Activated naive CD8-positive, alpha-beta T cell treated with anti-CD3 and anti-CD28 coated beads, Interleukin-2, amount 10 ng/mL, durations not matched to agents 7 days and 5 days (primary cell): ENCODE measurements at regions not wholly inside any gene's neighbourhood (a gene's known extent, or its start where the extent isn't known, plus 50 kb on each side); places are given as distances from the start of the nearest gene placed in this dataset.
"Not testable (repeated sequence)": the region's sequence is repeated elsewhere in the genome, so short reads cannot be mapped to it uniquely, and the experiment has no call there.

ENCODE experiments used
- ATAC-seq: fragments of 150-1000 bp; cut with Tn5 transposase; one replicate; pipeline ENCODE4 v1.10.0; 2021; ENCODE audit warnings: low read depth, moderate library complexity
- POLR2A ChIA-PET: fragments of 350-600 bp; sonication (Branson Sonifier 250); formaldehyde crosslinking; loops from one replicate; lab custom pipeline; 2021; ENCODE audit warnings: antibody characterized with exemption; lab: Charles Lee
- DNase-seq: peaks from one replicate; pipeline ENCODE4 v3.0.0; 2021
- H3K27ac Mint-ChIP-seq: one replicate; pipeline ENCODE4 v1.8.0; 2022; ENCODE audit warnings: mild to moderate bottlenecking, mixed read lengths
- H3K27me3 Mint-ChIP-seq: one replicate; pipeline ENCODE4 v1.8.0; 2022; ENCODE audit warnings: mild to moderate bottlenecking, moderate library complexity, mixed read lengths
- H3K36me3 Mint-ChIP-seq: one replicate; pipeline ENCODE4 v1.8.0; 2021; ENCODE audit warnings: mild to moderate bottlenecking, mixed read lengths
- H3K4me1 Mint-ChIP-seq: one replicate; pipeline ENCODE4 v1.8.0; 2021; ENCODE audit warnings: mixed read lengths
- H3K4me3 Mint-ChIP-seq: one replicate; pipeline ENCODE4 v1.8.0; 2022; ENCODE audit warnings: mild to moderate bottlenecking, moderate library complexity, mixed read lengths
- H3K9me3 Mint-ChIP-seq: one replicate; pipeline ENCODE4 v1.8.0; 2021; ENCODE audit warnings: mixed read lengths

GRCh38 chr2:228956701-228957474 is 314.2 kb downstream of the PID1 start:
- no peaks in the 10 kb centered on the region for H3K36me3 Mint-ChIP-seq
- no peak overlapping the region for H3K27ac Mint-ChIP-seq
- H3K4me3 Mint-ChIP-seq: no peak overlapping the region
- H3K4me1 Mint-ChIP-seq: no peaks in the 10 kb centered on the region
- no peak for DNase-seq
- POLR2A ChIA-PET: no interaction called here
- peaks cover 4% of the 10 kb centered on the region for H3K9me3 Mint-ChIP-seq
- ATAC-seq: no peak
- no peaks in the 10 kb centered on the region for H3K27me3 Mint-ChIP-seq

GRCh38 chr2:228949831-228950230 is 321.3 kb downstream of the PID1 start:
- Mint-ChIP-seq H3K4me3 (no peak overlapping the region), H3K27ac (no peak overlapping the region), H3K4me1 (no peaks in the 10 kb centered on the region), H3K9me3 (peaks cover 5% of the 10 kb centered on the region), H3K36me3 (no peaks in the 10 kb centered on the region), H3K27me3 (no peaks in the 10 kb centered on the region)
- DNase-seq: no peak
- ATAC-seq: no peak
- POLR2A ChIA-PET: no interaction called here

- no peak overlapping the region for H3K4me3 Mint-ChIP-seq
- no peak overlapping the region for H3K27ac Mint-ChIP-seq
- no peaks in the 10 kb centered on the region for H3K4me1 Mint-ChIP-seq
- H3K27me3 Mint-ChIP-seq: no peaks in the 10 kb centered on the region
- no peaks in the 10 kb centered on the region for H3K36me3 Mint-ChIP-seq
- peaks cover 7% of the 10 kb centered on the region for H3K9me3 Mint-ChIP-seq
- POLR2A ChIA-PET: no interaction called here
- ATAC-seq (no peak), DNase-seq (no peak)
Observed at GRCh38 chr2:228945710-228946109, 325.4 kb downstream of the PID1 start.

GRCh38 chr2:228942856-228943255 is 328.2 kb downstream of the PID1 start:
- POLR2A ChIA-PET: no interaction called here
- no peak overlapping the region for H3K4me3 Mint-ChIP-seq
- no peak for ATAC-seq
- no peaks in the 10 kb centered on the region for H3K4me1 Mint-ChIP-seq
- H3K27me3 Mint-ChIP-seq: no peaks in the 10 kb centered on the region
- H3K9me3 Mint-ChIP-seq: peaks cover 7% of the 10 kb centered on the region
- no peaks in the 10 kb centered on the region for H3K36me3 Mint-ChIP-seq
- no peak for DNase-seq
- no peak overlapping the region for H3K27ac Mint-ChIP-seq

- H3K4me1 Mint-ChIP-seq: no peaks in the 10 kb centered on the region
- POLR2A ChIA-PET: no interaction called here
- ATAC-seq: no peak
- no peaks in the 10 kb centered on the region for H3K36me3 Mint-ChIP-seq
- H3K27ac Mint-ChIP-seq: no peak overlapping the region
- no peak overlapping the region for H3K4me3 Mint-ChIP-seq
- no peaks in the 10 kb centered on the region for H3K27me3 Mint-ChIP-seq
- H3K9me3 Mint-ChIP-seq: peaks cover 16% of the 10 kb centered on the region
- DNase-seq: no peak
Observed at GRCh38 chr2:228938629-228939028, 332.5 kb downstream of the PID1 start.

GRCh38 chr2:228927028-228928010 is 343.8 kb downstream of the PID1 start:
- POLR2A ChIA-PET: no interaction called here
- Mint-ChIP-seq H3K36me3 (no peaks in the 10 kb centered on the region), H3K27me3 (no peaks in the 10 kb centered on the region), H3K4me3 (no peak overlapping the region), H3K9me3 (peaks cover 6% of the 10 kb centered on the region), H3K27ac (no peak overlapping the region), H3K4me1 (no peaks in the 10 kb centered on the region)
- DNase-seq: no peak
- no peak for ATAC-seq

- no peaks in the 10 kb centered on the region for H3K27me3 Mint-ChIP-seq
- no peaks in the 10 kb centered on the region for H3K36me3 Mint-ChIP-seq
- no peak overlapping the region for H3K4me3 Mint-ChIP-seq
- ATAC-seq (no peak), DNase-seq (no peak)
- H3K4me1 Mint-ChIP-seq: no peaks in the 10 kb centered on the region
- no peak overlapping the region for H3K27ac Mint-ChIP-seq
- no peaks in the 10 kb centered on the region for H3K9me3 Mint-ChIP-seq
- POLR2A ChIA-PET: no interaction called here
Observed at GRCh38 chr2:228919808-228920207, 351.3 kb downstream of the PID1 start.

- no peak for ATAC-seq
- Mint-ChIP-seq H3K27me3 (no peaks in the 10 kb centered on the region), H3K36me3 (no peaks in the 10 kb centered on the region), H3K4me1 (no peaks in the 10 kb centered on the region), H3K4me3 (no peak overlapping the region), H3K27ac (no peak overlapping the region), H3K9me3 (no peaks in the 10 kb centered on the region)
- no peak for DNase-seq
- POLR2A ChIA-PET: no interaction called here
Observed at GRCh38 chr2:228917220-228917619, 353.9 kb downstream of the PID1 start.

GRCh38 chr2:228916416-228917090 is 354.5 kb downstream of the PID1 start:
- ATAC-seq (no peak), DNase-seq (no peak)
- Mint-ChIP-seq H3K27ac (no peak overlapping the region), H3K27me3 (no peaks in the 10 kb centered on the region), H3K36me3 (no peaks in the 10 kb centered on the region), H3K4me3 (no peak overlapping the region), H3K9me3 (no peaks in the 10 kb centered on the region), H3K4me1 (no peaks in the 10 kb centered on the region)
- POLR2A ChIA-PET: no interaction called here

GRCh38 chr2:228913176-228913575 is 357.9 kb downstream of the PID1 start:
- H3K9me3 Mint-ChIP-seq: no peaks in the 10 kb centered on the region
- no peaks in the 10 kb centered on the region for H3K4me1 Mint-ChIP-seq
- H3K4me3 Mint-ChIP-seq: no peak overlapping the region
- DNase-seq (no peak), ATAC-seq (no peak)
- H3K27me3 Mint-ChIP-seq: no peaks in the 10 kb centered on the region
- H3K36me3 Mint-ChIP-seq: no peaks in the 10 kb centered on the region
- POLR2A ChIA-PET: no interaction called here
- no peak overlapping the region for H3K27ac Mint-ChIP-seq

- H3K4me1 Mint-ChIP-seq, ATAC-seq, DNase-seq, H3K27ac Mint-ChIP-seq, POLR2A ChIA-PET, H3K36me3 Mint-ChIP-seq, H3K27me3 Mint-ChIP-seq, H3K4me3 Mint-ChIP-seq, H3K9me3 Mint-ChIP-seq: not testable (repeated sequence)
Observed at GRCh38 chr2:228910872-228911271, 360.2 kb downstream of the PID1 start.

- POLR2A ChIA-PET: no interaction called here
- no peaks in the 10 kb centered on the region for H3K36me3 Mint-ChIP-seq
- ATAC-seq (no peak), DNase-seq (no peak)
- no peaks in the 10 kb centered on the region for H3K27me3 Mint-ChIP-seq
- H3K27ac Mint-ChIP-seq: no peak overlapping the region
- no peaks in the 10 kb centered on the region for H3K4me1 Mint-ChIP-seq
- no peak overlapping the region for H3K4me3 Mint-ChIP-seq
- peaks cover 2% of the 10 kb centered on the region for H3K9me3 Mint-ChIP-seq
Observed at GRCh38 chr2:228902176-228902575, 368.9 kb downstream of the PID1 start.

- Mint-ChIP-seq H3K27ac (no peak overlapping the region), H3K4me1 (no peaks in the 10 kb centered on the region), H3K36me3 (no peaks in the 10 kb centered on the region), H3K27me3 (no peaks in the 10 kb centered on the region), H3K9me3 (peaks cover 2% of the 10 kb centered on the region), H3K4me3 (no peak overlapping the region)
- no peak for ATAC-seq
- DNase-seq: no peak
- POLR2A ChIA-PET: no interaction called here
Observed at GRCh38 chr2:228901531-228901930, 369.6 kb downstream of the PID1 start.
